Myocyte (in vitro differentiated cells): ENCODE measurements at regions not wholly inside any gene's neighbourhood (a gene's known extent, or its start where the extent isn't known, plus 50 kb on each side); places are given as distances from the start of the nearest gene placed in this dataset.
A peak's percentile ranks its signal among the peaks of the same experiment; 100 is the strongest.

Source experiments
- DNase-seq: peaks from one replicate; pipeline ENCODE4 v3.0.0-alpha.2; 2012; ENCODE audit warnings: low read depth

DNA sequence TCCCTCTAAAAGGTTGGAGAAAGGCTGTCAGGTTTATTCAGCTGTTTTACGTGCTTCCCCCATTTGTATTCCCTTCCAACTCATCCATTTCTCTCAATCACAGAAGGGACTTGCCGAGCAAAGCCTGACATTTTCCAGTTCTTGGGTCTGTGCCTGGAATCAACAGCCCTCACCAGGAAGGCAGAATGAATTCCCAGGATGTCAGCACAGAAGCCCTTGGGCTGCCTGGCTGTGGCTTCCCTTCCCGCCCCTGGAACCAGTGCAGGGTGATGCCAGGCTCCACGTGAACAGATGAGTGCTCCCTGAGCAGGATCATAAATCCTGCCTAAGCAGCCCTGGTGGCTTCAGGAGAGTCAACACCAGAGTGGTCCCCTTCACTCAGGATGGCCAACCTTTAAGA is 86.1 kb upstream of the CD83 start:
- DNase-seq, result peak; percentile 64

DNA sequence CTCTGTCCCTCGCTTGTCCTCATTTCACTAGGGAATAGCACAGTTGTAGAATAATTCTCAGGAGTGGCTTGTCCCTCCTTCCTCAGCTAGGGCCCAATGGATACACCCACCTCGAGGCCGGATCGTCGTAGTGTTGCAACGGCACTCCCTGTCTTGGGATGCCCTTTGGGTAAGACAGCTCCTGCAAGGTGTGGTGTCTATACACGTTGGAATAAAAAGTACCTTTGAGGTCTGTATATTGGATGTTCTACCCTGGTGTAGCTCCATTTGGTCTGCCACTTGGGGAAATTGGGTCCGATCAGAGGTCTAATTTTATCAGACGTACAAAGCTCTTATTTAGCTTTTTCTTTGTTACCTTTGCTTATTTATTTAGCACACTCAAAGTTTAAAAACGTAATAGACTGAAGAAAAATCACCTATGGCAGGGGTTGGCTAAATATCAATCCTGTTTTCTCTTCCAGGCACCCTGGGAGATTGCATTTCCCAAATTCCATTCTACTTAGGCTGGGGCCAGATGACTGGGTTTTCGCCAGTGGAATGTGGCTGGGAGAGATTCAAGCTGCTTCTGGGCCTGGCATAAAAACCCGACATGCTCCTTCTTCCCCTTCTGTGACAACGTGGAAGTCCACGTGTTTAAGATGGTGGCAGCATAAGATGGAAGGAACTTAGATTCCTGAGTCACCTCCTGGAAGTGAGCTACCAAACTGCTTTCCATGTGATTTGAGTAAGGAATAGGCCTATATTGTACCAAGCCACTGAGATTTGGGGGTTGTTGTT is 82.3 kb upstream of the CD83 start:
- peak; percentile 86 for DNase-seq

DNA sequence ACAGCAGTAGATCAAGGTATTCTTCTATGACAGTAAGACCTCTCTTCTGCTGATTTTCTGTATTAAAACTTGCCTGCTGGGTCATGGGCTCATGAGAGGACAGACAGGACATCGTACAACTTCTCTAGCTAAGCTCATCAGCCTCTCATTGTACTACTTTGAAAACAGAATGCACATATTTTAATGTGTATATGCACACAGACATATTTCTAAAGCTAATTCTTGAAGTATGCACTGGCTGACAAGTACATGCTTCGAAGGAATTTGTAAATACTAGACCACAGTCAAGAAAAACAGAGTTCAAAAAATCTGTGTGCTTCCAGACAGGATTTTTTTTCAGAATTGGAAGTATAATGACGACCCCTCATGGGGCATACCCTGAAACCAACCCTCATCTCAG is 81.7 kb upstream of the CD83 start:
- no peak for DNase-seq

DNA sequence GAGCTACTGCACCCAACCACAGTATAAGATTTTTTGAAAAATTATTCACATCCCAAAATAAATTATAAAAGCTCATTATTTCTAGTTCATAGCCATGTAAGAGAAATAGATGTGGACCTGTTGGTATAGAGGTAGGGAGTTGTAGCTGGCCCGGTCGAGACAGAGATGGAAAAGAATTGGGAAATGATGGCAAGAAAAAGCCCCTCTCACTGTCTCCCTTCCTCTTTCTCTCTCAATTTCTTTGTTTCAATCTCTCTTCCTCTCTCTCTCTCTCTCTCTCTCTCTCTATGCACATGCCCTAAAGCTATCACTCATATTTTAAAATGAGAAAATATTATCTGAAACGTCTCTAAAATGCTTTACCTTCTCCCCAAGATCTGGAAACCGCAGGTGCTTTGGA is 80.7 kb upstream of the CD83 start:
- DNase-seq, result no peak

DNA sequence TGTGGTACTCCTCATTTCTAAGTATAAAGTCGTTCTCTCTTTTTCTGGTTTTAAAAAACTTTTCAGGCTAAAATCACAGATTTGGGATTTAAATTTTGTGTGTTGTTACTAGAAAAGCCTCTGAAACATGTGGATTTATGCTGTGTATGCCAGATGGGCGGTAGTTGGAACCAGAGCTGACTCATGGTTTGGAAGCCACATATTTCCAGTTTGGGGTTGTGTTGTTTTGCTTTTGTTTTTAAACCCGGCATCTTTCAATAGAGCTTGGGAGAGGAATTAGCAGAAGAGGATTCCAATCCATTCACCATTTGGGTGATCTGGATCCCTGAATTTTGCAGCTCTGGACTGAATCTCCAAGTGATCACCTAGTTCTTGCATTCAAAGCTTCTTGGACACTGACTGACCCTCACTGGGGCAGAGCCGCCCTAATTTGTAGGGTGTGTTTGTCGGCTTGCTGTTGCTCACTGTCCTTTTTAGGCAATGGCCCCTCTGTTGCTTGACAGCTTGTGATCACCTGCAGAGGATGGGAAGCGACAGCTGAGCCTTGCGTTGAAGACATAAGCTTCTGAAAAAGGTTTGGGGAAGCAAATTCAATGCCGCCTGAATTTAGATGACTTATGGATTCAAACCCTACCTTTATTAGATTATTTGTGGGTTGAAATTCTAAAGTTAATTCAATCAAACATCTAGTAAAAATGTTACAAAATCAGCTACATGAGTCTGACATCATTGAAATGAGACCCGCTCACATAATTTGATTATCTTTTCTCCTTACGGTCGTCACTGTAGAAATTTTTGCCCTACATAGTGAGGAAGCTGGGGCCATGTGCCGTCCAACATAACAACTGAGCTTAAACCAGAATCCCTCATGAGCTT is 79.9 kb upstream of the CD83 start:
- peak; percentile 84 for DNase-seq

DNA sequence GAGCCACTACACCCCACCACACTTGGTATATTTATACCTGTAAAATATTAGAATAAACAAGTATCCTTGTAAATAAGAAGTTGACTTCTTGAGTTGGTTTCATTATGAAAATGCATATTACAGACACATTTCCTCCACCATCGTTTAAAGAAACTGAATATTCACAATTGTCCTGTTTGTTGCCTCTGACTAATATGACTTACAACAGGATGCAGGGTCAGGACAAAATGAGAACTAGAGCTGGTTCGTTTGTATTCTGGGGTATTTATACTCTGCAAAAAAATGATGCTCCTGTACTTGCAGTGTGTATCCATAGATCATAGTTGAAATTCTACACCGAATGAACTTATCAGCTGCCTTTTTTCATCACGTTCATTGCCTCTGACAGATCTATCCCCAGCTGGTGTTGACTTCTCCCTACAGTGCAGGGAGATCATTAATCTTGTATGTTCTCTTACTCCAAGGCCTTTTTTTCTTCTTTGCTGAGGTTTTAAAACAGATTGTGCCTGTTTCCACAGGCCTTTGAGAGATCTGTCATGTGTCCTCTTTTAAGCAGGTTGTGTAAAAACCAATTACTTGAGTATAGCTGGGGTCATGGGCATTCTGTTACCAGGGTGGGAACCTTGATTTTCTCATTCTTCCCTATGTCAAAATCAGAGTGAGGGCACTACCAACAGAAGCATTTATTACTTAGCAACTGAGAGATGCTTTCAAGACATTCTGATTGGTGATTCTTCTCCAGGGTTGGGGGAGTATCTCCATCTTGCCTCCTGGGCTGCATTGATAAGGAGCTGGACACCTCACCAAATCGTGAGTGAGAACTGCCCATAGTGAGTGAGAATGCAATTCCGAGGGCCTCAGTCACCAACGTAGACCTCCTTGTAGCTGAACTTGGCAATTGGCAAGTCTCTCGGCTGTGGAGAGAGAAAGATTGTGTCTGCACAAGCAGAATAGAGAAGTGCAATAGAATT is 78.8 kb upstream of the CD83 start:
- peak; percentile 86 for DNase-seq

DNA sequence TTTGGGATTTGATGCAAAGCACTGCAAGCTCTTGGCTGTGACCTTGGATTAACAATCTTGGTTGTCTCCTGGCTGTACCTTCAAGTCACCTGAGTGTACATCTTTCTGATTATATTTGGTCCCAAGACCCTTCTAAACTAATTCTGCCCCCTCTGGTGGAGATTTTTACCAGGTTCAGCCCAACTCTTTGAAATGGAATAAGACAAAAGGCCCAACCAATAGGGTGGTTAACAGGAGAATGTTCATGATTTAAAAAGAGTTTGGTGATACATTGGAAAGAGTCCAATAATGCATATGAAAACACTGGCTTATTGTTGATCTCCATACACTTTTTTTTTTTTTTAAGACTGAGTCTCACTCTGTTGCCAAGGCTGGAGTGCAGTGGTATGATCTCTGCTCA is 77.5 kb upstream of the CD83 start:
- DNase-seq, result no peak

DNA sequence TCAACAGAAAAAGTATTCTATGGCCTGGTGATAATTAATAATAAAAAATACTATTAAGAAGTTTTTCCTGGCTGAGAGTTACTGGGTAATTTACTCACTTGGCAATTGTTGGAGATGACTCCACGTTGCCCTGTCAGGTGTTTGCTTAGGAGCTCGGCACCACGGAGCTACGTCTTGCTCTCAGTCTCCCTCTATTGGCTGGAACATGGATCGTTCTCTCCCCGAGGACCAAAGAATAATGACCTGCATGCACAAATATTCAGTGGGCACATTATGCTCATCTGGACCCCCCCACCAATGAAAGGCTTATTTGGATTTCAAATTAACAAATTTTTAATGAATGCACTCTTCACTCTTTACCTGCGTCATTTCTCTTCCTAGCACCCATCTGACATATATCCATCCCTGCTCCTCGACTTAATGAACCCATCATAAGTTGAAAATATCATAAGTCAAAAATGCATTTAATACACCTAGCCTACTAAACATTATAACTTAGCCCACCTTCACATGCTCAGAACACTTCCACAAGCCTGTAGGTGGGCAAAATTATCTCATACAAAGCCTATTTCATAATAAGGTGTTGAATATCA is 71.0 kb upstream of the CD83 start:
- peak; percentile 64 for DNase-seq

DNA sequence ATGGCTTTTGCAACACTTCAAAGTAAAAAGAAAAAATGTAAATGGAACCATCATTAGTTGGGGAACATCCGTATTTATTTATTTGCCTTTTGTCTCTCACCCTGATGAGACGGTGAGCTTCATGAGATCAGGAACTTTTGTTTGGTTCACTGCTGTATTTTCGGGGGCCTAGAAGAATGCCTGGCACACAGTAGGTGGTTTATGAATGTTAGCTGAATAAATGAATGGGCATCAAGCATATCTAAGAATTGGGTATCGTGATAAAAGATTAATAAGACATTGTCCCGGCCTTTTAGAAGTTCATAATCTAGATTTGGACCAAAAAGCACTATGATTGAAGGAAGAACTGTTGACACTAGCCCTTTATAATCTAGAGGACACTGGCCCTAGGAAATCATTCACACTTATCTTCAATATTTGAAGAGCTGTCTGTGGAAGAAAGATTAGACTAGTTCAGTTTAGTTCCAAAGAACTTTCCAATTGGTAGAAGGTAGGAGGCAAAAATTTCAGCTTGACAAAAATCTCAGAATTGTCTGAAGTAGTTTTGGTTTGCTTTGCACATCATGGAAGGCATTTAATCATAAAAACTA is 70.3 kb upstream of the CD83 start:
- no peak for DNase-seq

DNA sequence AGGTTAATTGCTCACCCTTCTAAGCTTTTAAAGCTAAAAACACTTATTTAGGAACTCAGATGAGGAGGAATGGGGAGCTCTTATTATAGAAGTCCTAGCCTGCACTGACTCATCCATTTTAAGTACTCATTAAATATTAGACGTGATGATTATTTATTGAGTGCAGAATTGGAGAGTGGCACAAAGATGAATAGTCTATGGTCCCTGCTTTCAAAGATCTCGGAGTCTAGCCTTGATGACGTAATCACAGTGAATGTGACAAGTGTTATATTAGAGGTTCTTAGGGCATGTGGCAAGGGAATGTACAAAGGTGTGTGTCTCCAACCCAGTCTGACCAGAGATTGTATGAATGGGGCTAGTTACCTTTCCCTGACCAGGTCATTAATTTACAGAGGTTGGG is 68.7 kb upstream of the CD83 start:
- no peak for DNase-seq

DNA sequence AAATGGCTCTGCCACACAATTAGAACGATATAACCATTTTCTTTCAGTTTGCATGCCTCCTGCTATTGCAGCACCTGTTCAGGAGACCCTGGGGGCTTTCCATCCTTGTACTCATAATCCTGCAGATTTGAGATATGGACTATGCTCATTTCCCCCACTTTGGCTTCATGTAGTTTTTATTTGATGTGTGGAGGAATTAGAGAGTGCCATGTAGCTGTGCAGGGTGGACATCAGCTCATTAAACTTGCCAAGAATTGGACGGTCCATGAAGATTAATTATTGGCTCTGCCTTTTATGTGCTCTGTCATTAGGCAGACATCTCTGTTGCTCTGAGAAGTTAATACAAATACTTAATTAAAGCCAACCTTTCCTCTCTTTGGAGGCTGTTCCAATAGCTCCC is 66.2 kb upstream of the CD83 start:
- DNase-seq, result no peak

DNA sequence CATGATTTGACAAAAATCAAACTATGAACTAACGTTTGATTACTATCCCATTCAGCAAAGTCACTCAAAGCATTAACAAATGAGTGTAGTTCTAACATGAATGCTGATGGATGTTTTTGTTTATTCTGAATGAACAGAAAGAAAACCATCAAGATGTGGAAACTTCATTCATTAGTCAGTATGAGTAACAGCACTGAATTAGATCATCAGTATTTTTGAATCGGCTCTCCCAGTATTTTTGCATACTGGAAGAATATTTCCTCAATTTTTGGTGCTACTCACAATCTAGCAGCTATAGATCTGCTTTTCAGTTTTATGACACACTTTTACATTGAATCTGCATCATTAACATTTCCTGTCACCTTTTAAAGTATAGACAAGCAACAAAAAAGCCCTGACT is 63.8 kb upstream of the CD83 start:
- no peak for DNase-seq

DNA sequence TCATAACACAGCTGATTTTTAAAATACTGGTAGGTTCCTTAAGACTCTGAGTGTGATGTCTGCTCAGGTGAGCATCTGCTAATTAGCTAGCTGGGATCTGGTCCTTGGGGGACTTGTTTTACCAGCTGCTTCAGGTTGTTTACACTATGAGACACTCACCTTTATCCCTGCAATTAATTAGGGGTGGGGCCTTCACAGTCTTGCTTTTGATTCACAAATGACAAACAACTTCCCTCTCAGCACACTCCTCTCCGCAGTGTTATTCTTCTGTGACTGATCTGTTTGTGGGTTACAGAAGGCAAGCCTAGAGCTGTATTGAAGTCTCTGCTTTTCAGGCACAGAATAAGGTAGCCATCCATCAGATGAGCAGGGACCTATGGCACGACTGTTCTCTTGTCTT is 62.0 kb upstream of the CD83 start:
- no peak for DNase-seq

DNA sequence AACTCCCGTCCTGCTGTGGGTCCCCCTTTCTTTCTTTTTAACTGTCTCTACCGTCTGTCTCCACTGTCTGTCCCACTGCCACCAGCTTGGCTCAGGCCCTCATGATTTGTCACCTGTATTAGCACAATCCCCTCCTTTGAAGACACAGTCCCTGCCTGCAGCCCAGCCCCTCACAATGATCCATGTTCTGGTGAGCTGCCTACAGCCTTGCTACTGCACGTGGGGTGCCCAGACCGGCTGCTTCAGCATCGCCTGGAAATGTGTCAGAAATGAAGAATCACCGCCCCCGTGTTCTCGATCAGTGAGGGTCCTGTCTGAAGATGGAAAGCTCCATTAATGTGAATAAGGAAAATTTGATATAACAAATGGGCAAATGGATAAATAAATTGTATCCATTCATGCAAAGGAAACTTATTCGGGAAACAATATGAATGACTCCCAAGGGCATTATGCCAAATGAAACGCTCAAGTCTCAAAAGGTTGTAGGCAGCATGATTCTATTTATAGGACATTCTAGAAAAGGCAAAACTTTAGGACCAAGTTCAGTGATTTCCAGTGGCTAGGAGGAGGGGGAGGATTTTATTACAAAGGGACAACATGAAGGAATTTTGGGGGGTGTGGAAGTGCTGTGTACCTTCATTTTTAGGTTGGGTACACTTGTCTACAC is 59.4 kb upstream of the CD83 start:
- DNase-seq, result no peak

DNA sequence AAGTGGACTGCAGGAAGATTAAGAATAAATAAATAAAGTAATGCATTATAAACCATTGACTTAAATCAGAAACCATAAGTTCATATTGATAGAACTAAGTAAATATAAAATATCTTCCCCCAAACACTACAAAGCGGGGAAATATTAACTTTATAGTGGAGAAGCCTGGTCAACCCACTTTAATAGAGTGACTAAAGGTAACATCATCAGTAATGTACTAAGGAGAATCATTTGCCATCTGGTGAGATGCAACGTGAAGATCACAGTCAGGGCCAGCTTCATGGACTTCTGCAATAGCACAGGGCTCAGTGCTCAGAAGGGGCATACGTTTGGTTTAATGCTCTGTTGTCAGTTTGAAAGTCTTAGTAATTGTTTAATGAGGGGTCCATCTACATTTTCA is 58.8 kb upstream of the CD83 start:
- DNase-seq, result no peak

DNA sequence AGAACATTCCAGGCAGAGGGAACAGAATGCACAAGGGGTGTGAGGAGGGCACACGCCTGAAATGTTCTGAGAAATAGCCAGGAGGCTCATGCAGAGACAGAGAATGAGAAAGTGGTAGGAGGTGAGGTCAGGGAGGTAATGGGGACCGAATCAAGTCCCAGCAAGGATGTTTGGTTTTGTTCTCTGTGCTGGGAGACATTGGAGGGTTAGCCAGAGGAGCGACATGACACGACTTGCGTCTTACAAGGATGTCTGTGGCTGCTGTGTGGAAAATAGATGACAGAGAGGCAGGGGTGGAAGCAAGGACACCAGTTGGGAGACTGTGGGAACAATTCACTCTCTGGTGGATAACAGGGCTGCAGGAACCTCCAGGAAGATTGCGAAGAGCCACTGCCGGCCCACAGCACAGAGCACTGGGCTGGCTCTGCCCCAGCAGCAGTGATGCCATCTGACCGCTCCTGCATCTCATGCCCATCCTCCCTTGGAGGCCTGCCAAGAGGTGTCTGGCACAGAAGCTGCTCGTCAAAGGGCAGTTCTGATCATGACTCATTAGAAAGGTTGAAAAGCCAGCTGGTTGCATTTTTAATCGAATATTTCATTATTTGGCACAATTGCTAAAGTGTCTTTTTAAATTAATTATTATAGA is 57.7 kb upstream of the CD83 start:
- DNase-seq, result peak; percentile 72

DNA sequence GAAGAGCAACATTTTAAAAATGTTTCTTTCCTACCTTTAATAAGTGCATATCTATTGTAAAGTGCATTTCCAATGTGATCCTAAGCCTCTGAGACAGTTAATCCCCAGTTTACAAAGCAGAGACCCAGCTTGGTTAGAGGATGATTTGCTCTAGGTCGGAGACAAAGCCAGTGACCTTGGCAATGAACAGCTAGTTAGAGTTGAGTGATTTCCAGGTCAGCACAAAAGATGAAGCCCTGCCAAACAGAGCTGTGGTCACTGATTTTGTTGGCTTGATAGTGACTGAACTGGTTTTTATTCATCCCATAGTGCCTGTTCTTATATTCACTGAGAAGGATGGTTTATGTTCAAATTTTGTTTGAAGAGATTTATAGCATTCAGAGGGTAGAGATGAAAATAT is 56.6 kb upstream of the CD83 start:
- DNase-seq, result no peak

DNA sequence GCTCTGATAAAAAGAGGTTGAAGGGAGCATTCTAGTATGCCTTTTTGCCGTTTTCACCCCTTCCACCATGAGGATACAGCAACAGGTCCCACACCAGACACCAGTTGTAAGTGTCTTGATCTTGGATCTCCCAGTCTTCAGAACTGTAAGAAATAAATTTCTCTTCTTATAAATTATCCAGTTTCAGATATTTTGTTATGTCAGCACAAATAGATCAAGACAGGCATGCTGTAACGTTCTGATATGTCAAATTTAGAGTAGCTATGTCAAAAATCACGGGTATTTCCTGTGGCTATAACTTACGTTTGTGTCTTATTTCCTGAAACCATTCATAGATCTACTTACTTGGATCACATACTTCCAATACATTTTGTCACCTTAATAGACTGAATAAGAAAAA is 55.9 kb upstream of the CD83 start:
- DNase-seq, result no peak

DNA sequence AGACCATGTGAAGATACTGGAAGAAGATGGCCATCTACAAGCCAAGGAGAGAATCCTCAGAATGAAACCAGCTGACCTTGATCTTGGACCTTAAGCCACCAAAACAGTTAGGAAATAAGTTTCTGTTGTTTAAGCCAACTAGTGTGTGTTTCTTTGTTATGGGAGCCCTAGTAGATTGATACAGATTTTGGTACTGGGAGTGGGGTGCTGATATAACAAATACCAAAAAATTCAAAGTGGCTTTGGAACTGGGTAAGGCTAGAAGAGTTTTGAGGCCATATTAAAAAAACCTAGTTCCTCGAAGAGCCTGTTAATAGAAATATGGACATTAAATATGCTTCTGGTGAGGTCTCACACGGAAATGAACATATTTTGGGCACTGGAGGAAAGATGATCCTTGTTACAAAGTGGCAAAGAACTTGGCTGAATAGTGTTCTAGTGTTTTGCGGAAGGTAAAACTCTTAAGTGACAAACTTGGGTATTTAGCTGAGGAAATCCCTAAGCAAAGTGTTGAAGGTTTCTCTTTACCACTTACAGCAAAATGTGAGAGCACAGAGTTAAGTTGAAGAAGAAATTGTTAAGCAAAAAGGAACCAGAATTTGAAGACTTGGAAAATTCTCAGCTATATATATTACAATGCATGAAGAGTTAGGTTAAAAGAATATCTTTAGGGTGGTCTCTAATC is 55.1 kb upstream of the CD83 start:
- DNase-seq, result no peak
